A673 (cell line): ENCODE measurements at regions not wholly inside any gene's neighbourhood (a gene's known extent, or its start where the extent isn't known, plus 50 kb on each side); places are given as distances from the start of the nearest gene placed in this dataset.

Experiments
- BruUV-seq: library from RNA; stranded (reverse); fragments of 400-500 nt; replicated peaks from 2 replicates; lab custom pipeline; 2021; lab: Mats Ljungman, UMichigan
- CTCF ChIA-PET: fragments of 300-600 bp; sonication (Branson Sonifier 250); formaldehyde crosslinking; loops from one replicate; lab custom pipeline; 2022; ENCODE audit warnings: antibody characterized with exemption; lab: Charles Lee
- POLR2A ChIA-PET: fragments of 300-600 bp; sonication (Branson Sonifier 250); formaldehyde crosslinking; loops from one replicate; lab custom pipeline; 2022; ENCODE audit warnings: antibody characterized with exemption; ENCODE audit not compliant: low non-redundant PET; lab: Charles Lee
- DNase-seq: peaks from one replicate; pipeline ENCODE4 v3.0.0-alpha.2; 2015; ENCODE audit warnings: low spot score
- H3K27ac ChIP-seq: fragments of 200-600 bp; sonication (generic); 2 replicates; pipeline ENCODE4 v1.5.1; 2016; ENCODE audit warnings: mixed run types, low read depth, mild to moderate bottlenecking, mixed read lengths, antibody characterized with exemption, low read length; ENCODE audit not compliant: poor library complexity, severe bottlenecking
- H3K27me3 ChIP-seq: fragments of 200-600 bp; sonication (generic); replicated peaks from 2 replicates; pipeline ENCODE4 v1.6.1; 2017; ENCODE audit warnings: mixed run types, low read depth, mild to moderate bottlenecking, mixed read lengths, antibody characterized with exemption, low read length; ENCODE audit not compliant: insufficient read depth, poor library complexity
- H3K36me3 ChIP-seq: fragments of 200-600 bp; sonication (generic); 2 replicates; pipeline ENCODE4 v1.6.1; 2016; ENCODE audit warnings: mixed run types, mild to moderate bottlenecking, mixed read lengths, antibody characterized with exemption, low read length; ENCODE audit not compliant: insufficient read depth, poor library complexity, severe bottlenecking
- H3K4me1 ChIP-seq: fragments of 200-600 bp; sonication (generic); 2 replicates; pipeline ENCODE4 v1.6.1; 2017; ENCODE audit warnings: mixed run types, mild to moderate bottlenecking, mixed read lengths, antibody characterized with exemption, low read length; ENCODE audit not compliant: insufficient read depth, poor library complexity, severe bottlenecking
- H3K4me3 ChIP-seq: fragments of 200-600 bp; sonication (generic); 2 replicates; pipeline ENCODE4 v1.5.1; 2016; ENCODE audit warnings: low read depth, mixed run types, mild to moderate bottlenecking, mixed read lengths, low read length; ENCODE audit not compliant: poor library complexity, severe bottlenecking
- H3K9me3 ChIP-seq: fragments of 200-600 bp; sonication (generic); 2 replicates; pipeline ENCODE4 v1.6.1; 2016; ENCODE audit warnings: mixed run types, low read depth, mild to moderate bottlenecking, mixed read lengths, antibody characterized with exemption, low read length; ENCODE audit not compliant: poor library complexity, severe bottlenecking
- CTCF ChIP-seq: fragments of 300-800, 200-600 bp; sonication (generic); conservative IDR thresholded peaks from 2 replicates; pipeline ENCODE4 v1.5.1; 2017; ENCODE audit warnings: low read depth, mild to moderate bottlenecking, antibody characterized with exemption, low read length, moderate library complexity, mixed read lengths
- EZH2 ChIP-seq: fragments of 200-600 bp; sonication (generic); IDR thresholded peaks from 2 replicates; pipeline ENCODE4 v1.6.1; 2017; ENCODE audit warnings: borderline replicate concordance, low read depth, mild to moderate bottlenecking, mixed read lengths, antibody characterized with exemption, low read length; ENCODE audit not compliant: poor library complexity, severe bottlenecking
- intact Hi-C: fragments of 100-400 bp; cut with micrococcal nuclease; formaldehyde crosslinking; loops from one replicate; pipeline ENCODE4 v1.10.0; 2022; ENCODE audit not compliant: unreplicated experiment

GRCh38 chr21:15363921-15364320 is 299.1 kb upstream of the NRIP1 start:
- intact Hi-C loops: no loop called here
- CTCF ChIA-PET: no interaction called here

GRCh38 chr21:15365751-15366392 is 301.1 kb upstream of the NRIP1 start:
- intact Hi-C loops: no loop called here
- no peak for DNase-seq
- H3K4me3 ChIP-seq: no peak overlapping the region
- BruUV-seq: no TSS peak
- H3K4me1 ChIP-seq: no peaks in the 10 kb centered on the region
- H3K36me3 ChIP-seq: no peaks in the 10 kb centered on the region
- H3K9me3 ChIP-seq: peaks cover 6% of the 10 kb centered on the region
- CTCF ChIA-PET: no interaction called here
- no peaks in the 10 kb centered on the region for H3K27me3 ChIP-seq
- no peak overlapping the region for H3K27ac ChIP-seq
- TF ChIP-seq EZH2 (no peak), CTCF (no peak)
- POLR2A ChIA-PET: no interaction called here

More at GRCh38 chr21:15363921-15364320, 299.1 kb upstream of the NRIP1 start:
- Histone ChIP-seq H3K9me3 (peaks cover 6% of the 10 kb centered on the region), H3K27me3 (no peaks in the 10 kb centered on the region), H3K36me3 (no peaks in the 10 kb centered on the region), H3K4me3 (no peak overlapping the region), H3K27ac (no peak overlapping the region), H3K4me1 (no peaks in the 10 kb centered on the region)
- TF ChIP-seq EZH2: no peak
- no peak for TF ChIP-seq CTCF
- DNase-seq: no peak
- POLR2A ChIA-PET: no interaction called here
- no TSS peak for BruUV-seq

- CTCF ChIA-PET: no interaction called here
Observed at GRCh38 chr21:15366555-15366954, 301.8 kb upstream of the NRIP1 start.

More at GRCh38 chr21:15366555-15366954, 301.8 kb upstream of the NRIP1 start:
- Histone ChIP-seq H3K9me3 (peaks cover 6% of the 10 kb centered on the region), H3K4me3 (no peak overlapping the region), H3K4me1 (no peaks in the 10 kb centered on the region), H3K27ac (no peak overlapping the region), H3K36me3 (no peaks in the 10 kb centered on the region), H3K27me3 (no peaks in the 10 kb centered on the region)
- no peak for TF ChIP-seq EZH2
- no peak for TF ChIP-seq CTCF
- intact Hi-C loops: no loop called here
- BruUV-seq: no TSS peak
- no peak for DNase-seq
- POLR2A ChIA-PET: no interaction called here
